Posterior vena cava (tissue), 2 donors: ENCODE measurements at regions not wholly inside any gene's neighbourhood (a gene's known extent, or its start where the extent isn't known, plus 50 kb on each side); places are given as distances from the start of the nearest gene placed in this dataset.
"Not testable (repeated sequence)": the region's sequence is repeated elsewhere in the genome, so short reads cannot be mapped to it uniquely, and the experiment has no call there.

Experiments used
- DNase-seq: peaks from one replicate; pipeline ENCODE4 v3.0.0-alpha.2; 2020; ENCODE audit warnings: low spot score
- intact Hi-C, 2 donors: fragments of 100-400 bp; cut with DNase I; formaldehyde crosslinking; loops; one replicate each; pipeline versions ENCODE4 v1.14.1 to v1.14.2; 2022 to 2023
- donor health status: DM: yes; HTN: yes; CAD: no.
- donor health status: DM: yes; HTN: yes; CAD: no.

DNA sequence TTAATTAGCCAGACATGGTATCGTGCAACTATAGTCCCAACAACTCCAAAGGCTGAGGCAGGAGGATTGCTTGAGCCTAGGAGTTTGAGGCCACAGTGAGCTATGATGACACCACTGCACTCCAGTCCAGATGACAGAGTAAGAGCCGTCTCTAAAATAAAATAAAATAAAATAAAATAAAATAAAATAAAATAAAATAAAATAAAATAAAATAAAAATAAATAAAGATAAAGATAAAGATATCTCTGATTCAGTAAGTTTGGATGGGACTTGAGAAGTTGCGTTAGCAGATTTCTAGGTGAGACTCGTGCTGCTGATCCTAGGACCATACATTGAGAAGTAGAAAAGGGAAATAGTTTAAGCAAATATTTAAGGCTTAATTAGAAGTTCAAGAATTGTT is 254.8 kb upstream of the FAM241A start:
- DNase-seq = no peak
- intact Hi-C loops = no loop called here

DNA sequence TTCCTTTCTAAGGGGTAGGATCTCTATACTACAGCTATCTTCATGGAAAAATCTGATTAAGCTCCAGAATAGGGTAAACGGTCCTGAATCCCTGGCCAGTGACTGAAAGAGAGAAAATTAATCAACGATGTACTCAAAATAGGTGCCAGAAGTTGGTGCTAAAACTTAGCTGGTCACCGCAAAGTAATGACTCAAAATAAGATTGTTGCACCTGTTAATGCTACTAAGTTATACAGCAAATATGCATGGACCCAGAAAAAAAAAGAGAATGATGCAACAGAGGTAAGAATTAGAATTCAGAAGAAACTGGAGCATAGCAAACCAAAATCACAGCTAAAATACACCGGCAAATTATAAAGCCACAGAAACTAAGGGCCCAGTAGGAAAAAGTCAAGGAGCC is 239.7 kb upstream of the FAM241A start:
- no peak for DNase-seq
- intact Hi-C loops = no loop called here

DNA sequence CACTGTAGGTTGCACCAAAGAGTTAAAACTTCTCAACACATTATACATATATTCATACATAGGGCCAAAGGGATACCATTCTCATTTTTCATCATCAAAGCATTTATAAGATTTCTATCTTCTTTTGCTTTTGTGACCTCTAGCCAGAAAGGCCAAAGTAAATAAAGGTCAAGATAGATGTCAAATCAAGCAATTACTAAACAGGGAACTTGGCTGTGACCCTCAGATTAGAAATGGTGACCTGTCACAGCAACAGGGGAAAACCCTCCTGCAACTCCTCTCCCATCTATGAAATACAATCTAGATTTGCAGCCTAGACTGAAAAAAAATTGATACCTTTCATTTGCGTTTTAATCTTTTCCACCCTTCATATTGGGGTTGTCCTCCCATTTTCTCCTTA is 225.6 kb upstream of the FAM241A start:
- DNase-seq = no peak
- intact Hi-C loops = loop anchor here in 1 of 2 donors (10.0 kb wide), 1 partner anchor 885 kb away; no protein-coding TSS in a partner anchor

DNA sequence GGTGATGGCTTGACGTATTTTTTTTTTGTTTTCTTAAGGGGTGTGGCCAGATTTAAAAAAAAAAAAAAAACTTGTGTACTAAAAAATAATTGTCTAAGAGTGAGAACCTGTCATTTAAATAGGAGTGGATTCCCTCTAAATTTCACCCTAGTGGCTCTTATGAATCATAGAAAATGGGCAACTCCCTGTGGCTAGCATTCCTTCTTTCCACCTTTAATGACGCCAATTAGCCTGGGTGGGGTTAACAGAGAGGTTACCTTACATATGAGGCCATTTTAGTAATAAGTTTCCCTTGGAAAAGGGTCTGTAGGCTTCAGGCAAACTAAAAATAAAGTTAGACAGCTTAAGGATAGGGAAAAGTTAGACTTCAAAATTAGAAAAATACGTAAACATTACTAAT is 223.5 kb upstream of the FAM241A start:
- no peak for DNase-seq
- intact Hi-C loops = no loop called here

DNA sequence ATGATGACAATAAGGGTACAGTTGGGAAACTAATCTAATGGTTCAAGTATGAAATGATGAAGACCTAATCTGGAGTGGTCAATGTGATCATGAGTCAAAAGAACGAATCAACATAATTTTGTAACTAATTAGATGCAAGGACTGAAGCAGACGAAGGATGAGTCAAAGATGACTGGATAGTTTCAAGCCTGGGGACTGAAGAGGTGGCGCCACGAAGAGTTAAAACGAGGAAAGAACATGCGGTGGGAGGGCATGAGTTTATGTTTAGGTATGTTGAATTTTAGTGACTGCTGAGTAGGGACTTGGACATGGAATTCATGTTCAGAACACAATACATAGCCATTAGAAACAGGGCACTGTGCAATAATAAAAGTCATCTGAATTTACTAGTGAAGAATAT is 221.5 kb upstream of the FAM241A start:
- no peak for DNase-seq
- intact Hi-C loops = no loop called here

DNA sequence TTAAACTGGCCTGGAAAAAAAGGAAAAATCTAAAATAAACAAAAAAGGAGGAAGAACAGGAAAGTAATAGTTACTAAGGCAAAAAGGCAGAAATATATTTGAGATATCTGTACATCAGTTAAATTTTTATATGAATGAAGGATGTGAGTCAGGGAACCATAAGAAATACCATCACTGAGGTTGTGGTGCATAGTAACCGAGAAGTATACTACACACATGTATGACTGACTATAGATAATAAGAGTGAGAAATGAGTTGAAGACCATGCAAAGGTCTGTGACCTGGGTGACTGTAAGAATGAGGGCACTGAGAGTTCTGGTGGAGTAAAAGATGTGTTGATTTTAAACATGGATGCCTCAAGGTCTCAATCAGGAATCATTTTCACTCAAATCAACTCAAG is 220.6 kb upstream of the FAM241A start:
- intact Hi-C loops = no loop called here
- DNase-seq = no peak

DNA sequence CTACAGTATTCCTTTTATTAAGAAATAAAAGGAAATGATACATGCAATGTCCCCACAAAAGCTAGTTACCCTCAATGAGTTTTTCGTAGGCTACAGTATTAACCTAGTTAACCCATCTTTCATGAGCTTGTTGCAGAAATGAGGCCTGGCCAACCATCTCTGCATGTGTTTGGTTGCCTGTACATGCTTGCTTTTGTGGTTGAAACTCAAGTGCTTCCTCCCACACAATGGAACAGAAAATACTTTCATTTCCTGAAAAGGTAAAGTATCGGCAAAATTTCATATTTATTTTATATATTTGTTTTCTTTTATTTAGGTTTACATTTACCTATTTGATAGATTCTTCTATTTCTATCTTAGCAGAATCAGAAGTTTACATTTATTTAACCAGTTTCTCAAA is 214.6 kb upstream of the FAM241A start:
- intact Hi-C loops = no loop called here

DNA sequence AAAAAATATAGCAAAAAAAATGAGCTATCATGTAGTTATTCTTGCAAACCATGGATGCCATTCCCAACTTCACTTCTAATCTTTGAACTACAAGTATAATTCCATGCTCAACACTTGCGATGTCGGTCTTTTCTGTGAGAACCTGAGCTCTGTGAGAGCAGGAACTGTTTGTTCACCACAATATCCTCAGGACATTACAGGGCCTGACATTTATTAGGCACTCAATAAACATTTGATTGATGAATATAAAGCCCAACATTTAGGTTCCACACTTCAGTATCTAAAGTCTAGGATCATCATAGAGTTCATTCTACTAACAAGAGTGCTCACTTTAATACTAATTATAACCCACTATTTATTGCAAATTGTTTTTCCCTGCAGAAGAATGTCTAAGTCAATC is 211.6 kb upstream of the FAM241A start:
- no peak for DNase-seq
- intact Hi-C loops = no loop called here

More for the DNA sequence above, 214.6 kb upstream of the FAM241A start:
- DNase-seq = no peak

DNA sequence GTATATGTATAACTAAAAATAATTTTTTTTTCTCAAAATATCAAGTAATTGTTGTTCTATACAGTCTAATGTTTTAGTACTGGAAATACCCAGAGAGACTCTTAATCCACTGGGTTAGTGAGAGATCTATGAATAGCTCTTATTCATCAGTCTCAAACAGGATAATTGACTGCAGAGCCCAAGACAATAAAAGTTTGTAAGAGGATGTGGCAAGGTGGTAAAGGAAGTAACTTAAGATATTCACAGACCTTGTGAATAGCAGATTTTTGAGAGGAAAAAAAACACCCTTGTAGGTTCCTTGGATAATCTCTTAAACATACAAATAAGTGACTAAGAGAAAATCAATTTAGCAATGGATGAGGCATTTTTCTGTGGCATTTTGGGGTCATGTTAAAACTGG is 210.9 kb upstream of the FAM241A start:
- DNase-seq = no peak
- intact Hi-C loops = no loop called here

DNA sequence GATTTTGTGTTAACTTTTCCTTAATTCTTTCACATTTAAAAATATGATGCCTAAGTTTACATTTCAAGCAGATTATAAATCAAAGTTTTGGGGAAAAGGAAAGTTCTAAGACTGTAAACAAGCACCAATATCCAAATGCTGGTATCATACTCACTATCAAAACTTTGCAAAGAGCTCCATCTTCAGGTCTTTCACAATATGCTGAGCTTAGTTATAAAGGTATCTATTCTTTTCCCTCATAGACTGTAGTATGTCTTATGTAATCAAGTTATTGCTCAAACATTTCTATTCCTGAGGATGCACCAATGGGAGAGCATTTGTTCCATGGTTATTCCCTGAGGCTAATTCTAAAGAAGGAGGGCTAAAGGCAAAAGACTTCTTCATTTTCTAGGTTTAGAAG is 207.9 kb upstream of the FAM241A start:
- no peak for DNase-seq
- intact Hi-C loops = no loop called here

DNA sequence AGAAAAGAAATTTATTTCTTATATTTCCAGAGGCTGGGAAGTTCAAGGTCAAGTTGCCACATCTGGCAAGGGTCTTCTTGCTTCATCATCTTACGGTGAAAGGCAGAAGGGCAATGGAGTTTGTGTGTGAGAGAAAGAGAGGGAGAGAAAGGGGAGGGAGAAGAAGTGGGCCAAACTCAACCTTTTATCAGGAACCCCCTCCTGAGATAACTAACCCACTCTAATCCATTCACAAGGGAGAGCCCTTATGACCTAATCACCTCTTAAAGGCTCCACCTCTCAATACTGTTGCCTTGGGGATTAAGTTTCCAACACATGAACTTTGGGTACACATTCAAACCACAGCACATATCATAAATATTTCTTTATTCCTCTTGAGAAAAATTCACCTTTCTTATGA is 203.3 kb upstream of the FAM241A start:
- DNase-seq = no peak
- intact Hi-C loops = no loop called here

DNA sequence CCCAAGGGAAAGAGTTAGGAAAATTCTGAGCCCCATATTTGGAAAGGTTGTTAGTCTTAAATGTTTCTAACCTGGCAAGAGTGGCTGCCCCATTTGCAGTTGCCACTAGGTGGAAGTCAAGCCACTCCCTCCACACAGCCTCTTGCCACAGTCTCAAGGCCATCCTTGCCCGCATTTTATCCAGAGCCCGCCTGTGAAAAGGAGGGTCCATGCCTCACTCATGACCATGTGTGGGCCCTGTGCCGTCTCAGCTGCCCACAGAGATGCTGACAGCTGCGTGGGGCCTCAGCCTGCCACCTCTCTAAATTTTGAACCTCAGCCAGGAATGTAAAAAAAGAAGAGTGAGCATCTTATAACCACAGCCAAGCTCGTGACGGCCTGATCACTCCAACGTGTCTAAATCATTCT is 201.5 kb upstream of the FAM241A start:
- no peak for DNase-seq
- intact Hi-C loops = no loop called here

DNA sequence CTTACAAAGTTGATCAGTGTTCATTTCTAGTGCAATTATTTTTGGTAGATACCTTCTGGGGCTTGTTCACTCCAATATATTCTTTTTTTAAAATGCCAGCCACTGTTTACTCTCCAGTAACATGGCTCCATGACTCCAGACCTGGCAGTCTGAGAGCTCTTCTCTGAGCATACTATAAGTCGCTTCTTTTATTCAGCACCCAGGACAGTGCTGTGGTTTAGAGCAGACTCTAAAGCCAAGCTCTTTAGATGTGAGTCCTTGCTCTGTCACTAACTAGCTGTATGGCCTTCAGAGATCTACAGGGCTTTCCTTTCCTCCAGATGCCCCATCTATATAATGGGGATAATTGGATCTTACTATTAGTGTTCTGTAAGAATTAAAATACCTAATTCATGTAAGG is 200.2 kb upstream of the FAM241A start:
- intact Hi-C loops = no loop called here
- no peak for DNase-seq

DNA sequence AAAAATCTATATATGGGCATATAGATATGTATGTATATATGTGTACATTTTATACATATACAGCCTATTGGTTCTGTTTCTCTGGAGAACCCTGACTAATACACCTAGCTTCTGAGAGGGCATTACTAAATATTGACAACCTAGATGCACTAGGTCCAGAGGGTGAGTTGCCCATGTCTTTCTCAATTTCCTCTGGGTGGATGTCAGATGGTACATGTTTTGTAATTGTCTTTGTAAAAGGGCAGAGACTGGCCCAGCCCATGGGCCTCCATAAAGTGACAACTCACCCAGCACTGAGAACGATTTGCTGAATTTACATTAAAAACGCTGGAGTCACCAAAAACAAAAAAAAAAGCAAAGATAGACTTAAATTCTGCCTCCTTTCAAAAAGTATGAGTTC is 198.5 kb upstream of the FAM241A start:
- intact Hi-C loops = no loop called here
- DNase-seq = no peak

DNA sequence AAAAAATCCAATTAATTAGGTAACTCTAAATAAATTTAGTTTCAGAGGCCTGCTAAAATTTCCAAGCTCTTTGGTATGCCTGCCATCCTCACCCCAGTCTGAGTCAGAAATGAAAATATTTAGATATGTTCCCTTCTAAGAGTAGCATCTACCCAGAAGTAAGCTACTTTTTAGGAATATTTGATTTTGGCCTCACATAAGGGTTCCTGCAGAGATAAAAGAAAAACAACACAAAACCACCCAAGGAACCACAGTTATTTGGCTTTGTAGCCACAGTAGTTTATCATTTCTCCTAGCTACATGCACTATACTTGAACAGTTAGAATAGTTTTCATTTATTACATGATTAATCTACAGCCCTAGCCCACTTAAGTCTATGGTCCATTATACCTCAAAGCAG is 192.6 kb upstream of the FAM241A start:
- DNase-seq = no peak
- intact Hi-C loops = no loop called here

DNA sequence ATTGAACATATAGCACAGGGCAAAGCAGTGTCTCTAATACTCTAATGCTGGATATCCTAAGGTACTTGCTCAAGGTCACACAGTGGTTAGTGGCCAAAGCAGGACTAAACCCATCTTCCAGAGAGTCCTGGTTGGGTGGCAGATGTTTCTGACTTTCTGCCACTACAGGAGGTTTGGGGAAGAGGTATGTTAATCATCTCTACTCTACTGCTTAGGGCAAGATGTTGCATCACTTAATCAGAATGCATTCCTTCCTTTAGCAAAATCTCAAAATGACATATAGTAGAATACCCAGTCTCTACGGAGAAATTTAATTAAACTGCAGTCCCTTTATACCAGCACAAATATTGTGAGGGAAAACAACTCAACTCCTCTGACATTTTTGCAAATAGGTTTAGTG is 190.7 kb upstream of the FAM241A start:
- DNase-seq = no peak
- intact Hi-C loops = no loop called here

DNA sequence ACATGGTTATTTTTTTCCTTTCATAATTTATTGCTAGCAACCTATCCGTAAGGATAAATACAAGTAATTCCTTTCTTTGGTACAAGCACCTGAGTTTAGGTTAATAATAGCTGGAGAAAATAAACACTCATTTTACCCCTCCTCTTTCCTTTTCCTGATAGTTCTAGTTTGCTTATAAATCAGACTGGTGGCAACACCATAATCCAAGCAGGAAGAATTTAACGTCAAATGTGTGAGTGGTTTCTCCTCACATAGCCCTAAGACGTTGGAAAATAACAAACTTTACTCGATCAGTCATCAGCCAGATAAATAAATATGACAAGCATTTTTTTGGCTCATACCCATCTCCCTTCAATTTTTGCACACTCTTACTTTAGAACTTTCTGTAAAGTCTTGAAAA is 190.3 kb upstream of the FAM241A start:
- DNase-seq = no peak
- intact Hi-C loops = no loop called here

DNA sequence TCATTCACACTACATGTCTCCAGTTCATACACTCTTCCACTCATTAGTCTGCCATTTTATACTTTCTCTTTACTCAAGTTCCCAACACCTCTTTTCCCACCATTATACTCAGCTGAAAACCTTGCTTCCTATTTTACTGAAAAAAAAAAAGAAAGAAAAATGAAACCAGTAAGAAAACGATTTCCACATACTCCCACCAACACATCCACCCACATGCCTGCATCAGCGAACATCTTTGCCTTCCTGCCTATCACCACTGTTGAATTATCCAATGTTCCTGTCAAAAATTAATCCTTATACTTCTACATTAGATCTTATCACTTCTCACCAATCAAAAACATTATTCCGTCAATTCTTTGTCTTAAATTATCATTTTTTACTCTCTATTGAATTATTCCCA is 188.1 kb upstream of the FAM241A start:
- intact Hi-C loops = no loop called here

DNA sequence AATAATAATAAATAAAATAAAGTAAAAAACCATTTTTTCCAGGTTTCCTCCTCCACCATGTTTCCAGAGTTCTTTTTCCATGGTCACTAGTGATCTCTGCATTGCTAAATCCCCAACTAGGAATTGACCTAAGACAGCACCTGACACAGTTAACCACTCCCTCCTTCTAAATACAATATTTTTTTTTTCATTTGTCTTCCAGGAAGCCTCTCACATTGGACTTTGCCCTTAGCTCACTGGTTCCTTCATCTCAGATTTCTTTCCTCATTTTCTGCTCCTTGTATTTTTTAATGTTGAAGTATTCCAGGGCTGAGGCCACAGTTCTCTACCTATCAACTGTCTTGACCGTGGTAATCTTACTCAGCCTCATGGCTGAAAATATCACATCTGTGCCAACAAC is 187.3 kb upstream of the FAM241A start:
- no peak for DNase-seq
- intact Hi-C loops = no loop called here

More for the DNA sequence above, 188.1 kb upstream of the FAM241A start:
- no peak for DNase-seq

DNA sequence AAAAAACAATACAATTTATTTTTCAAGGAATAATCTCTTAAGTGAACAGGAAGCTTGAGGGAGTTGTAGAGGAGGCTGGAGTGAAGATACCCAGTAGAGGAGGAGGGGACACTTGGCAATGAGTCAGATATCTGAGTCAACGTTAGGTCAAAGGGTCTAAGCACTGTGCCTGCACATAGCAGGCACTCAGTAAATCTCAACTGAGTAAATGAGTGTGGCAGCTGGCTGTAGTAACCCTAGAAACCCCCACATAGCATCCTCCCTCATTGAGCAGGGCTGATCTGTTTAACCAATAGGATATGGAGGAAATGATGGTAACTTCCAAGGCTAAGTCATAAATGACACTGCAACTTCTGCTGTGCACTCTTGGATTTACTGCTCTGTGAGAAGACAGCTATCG is 186.0 kb upstream of the FAM241A start:
- intact Hi-C loops = no loop called here
- no peak for DNase-seq

DNA sequence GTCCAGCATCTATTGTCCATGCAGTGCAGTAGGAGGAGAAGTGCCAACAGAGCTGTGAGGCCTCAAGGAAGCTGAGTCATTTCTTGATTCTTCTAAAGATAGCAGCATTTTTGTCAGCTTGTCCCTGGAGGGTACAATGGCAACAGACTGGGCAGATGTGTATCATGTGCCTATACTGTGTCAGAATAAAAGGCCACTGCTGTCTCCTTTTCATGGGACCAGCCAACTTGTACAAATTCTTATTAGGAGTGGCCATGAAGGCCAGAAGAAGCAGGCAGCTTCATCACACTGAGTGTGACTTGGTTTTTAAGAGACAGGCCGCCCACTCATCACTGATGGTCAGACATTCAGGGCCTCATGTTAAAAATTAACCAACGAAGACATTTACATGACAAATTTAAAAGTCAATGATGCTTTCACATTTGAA is 185.0 kb upstream of the FAM241A start:
- DNase-seq = no peak
- intact Hi-C loops = no loop called here

DNA sequence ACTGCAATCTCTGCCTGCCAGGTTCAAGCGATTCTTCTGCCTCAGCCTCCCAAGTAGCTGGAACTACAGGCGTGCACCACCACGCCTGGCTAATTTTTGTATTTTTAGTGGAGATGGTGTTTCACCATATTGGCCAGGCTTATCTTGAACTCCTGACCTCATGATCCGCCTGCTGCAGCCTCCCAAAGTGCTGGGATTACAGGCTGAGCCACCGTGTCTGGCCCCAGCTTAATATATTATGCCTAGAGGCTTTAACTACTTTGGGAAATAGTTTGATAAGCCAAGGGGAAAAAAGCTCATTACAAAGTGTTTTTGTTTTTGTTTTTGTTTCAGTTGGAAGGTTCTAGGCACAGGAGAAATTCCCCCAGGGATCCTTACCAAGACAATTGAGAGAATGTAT is 184.2 kb upstream of the FAM241A start:
- intact Hi-C loops, DNase-seq: not testable (repeated sequence)
